ENCODE measurements at regions not wholly inside any gene's neighbourhood (a gene's known extent, or its start where the extent isn't known, plus 50 kb on each side); places are given as distances from the start of the nearest gene placed in this dataset.
A peak's percentile ranks its signal among the peaks of the same experiment; 100 is the strongest.

DNA sequence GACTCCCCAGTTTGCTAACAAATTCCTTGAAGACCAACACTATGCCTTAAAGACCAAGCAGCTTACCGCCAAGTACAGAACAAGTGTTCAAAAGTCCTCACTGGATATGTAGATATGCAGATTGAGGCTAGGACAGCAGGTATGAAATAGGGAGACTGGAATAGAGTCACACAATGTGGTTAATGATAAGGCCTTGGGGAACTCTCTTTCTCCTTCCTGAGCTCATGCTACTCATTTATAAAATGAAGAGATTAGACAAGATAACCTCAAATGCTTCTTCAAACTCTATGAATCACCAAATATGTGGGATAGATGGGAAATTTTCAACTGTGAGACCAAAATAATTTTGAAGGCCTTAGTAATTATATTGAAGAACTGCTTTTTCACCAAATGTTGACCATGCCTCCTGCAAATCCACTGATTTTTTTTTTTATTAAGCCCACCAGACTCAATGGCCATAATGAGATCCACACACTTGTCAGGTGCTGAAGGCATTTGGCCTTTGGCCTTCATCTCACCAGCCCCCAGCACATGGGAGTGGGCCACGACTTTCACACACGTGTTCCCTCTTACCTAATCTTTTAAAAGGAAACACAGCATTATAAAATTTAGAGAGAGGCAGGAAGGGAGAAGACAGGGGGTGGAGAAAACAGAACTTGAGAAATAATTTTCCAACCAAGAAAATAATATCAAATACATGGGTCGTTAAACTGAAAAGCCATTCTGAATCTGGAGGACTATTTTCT is 181.5 kb downstream of the EN1 start (continued):
- TF ChIP-seq HNRNPK (IDR thresholded peaks at IDR 0.05; ENCODE audit: low read depth, low read length, poor library complexity, severe bottlenecking) (no peak), EGR1 (conservative IDR thresholded peaks at IDR 0.05) (no peak), MEIS2 (IDR thresholded peaks at IDR 0.05; ENCODE audit: partially characterized antibody) (peak; percentile 51), NR2C2 (CRISPR knock-in tag; IDR thresholded peaks at IDR 0.05) (no peak), NR2C2 (tag; IDR thresholded peaks at IDR 0.05) (no peak), ZNF830 (CRISPR knock-in tag; IDR thresholded peaks at IDR 0.05) (no peak), JUND (IDR thresholded peaks at IDR 0.05; ENCODE audit: borderline replicate concordance, low read depth, low read length) (no peak; the same call in 1 of the 2 replicates), JUND (tag; IDR thresholded peaks at IDR 0.05; ENCODE audit: borderline replicate concordance, low read depth, low read length) (peak; percentile 63; the same call in 2 of the 3 replicates), GTF2F1 (IDR thresholded peaks at IDR 0.05; ENCODE audit: low read depth, low read length) (no peak), ZNF76 (CRISPR knock-in tag; IDR thresholded peaks at IDR 0.05; ENCODE audit: borderline replicate concordance) (no peak), E2F8 (IDR thresholded peaks at IDR 0.05; ENCODE audit: low read depth, partially characterized antibody) (no peak), NONO (IDR thresholded peaks at IDR 0.05; ENCODE audit: low read depth in 2 of 2, low read length in 1 of 2) (no peak), ZNF280A (IDR thresholded peaks at IDR 0.05; ENCODE audit: low read depth, partially characterized antibody) (no peak), MAFF (IDR thresholded peaks at IDR 0.05; ENCODE audit: low read length) (no peak), CBFA2T3 (IDR thresholded peaks at IDR 0.05) (peak; percentile 82), NR3C1 (CRISPR knock-in tag; IDR thresholded peaks at IDR 0.05) (no peak), DIDO1 (tag; IDR thresholded peaks at IDR 0.05; ENCODE audit: low read depth) (no peak), GABPB2 (CRISPR knock-in tag; conservative IDR thresholded peaks at IDR 0.05) (no peak), PHTF2 (CRISPR knock-in tag; IDR thresholded peaks at IDR 0.05) (no peak), ZNF583 (CRISPR knock-in tag; IDR thresholded peaks at IDR 0.05) (no peak), ZEB2 (IDR thresholded peaks at IDR 0.05) (peak; percentile 55; the same call in 1 of the 2 replicates)
- TF ChIP-seq, protein P1, sequence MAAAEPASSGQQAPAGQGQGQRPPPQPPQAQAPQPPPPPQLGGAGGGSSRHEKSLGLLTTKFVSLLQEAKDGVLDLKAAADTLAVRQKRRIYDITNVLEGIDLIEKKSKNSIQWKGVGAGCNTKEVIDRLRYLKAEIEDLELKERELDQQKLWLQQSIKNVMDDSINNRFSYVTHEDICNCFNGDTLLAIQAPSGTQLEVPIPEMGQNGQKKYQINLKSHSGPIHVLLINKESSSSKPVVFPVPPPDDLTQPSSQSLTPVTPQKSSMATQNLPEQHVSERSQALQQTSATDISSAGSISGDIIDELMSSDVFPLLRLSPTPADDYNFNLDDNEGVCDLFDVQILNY (CRISPR knock-in tag; IDR thresholded peaks at IDR 0.05), result no peak
- TF ChIP-seq, protein P2, sequence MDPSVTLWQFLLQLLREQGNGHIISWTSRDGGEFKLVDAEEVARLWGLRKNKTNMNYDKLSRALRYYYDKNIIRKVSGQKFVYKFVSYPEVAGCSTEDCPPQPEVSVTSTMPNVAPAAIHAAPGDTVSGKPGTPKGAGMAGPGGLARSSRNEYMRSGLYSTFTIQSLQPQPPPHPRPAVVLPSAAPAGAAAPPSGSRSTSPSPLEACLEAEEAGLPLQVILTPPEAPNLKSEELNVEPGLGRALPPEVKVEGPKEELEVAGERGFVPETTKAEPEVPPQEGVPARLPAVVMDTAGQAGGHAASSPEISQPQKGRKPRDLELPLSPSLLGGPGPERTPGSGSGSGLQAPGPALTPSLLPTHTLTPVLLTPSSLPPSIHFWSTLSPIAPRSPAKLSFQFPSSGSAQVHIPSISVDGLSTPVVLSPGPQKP (CRISPR knock-in tag; IDR thresholded peaks at IDR 0.05), result no peak

All from K562 (cell line).